Iris pigment epithelial cell (primary cell): ENCODE measurements at regions not wholly inside any gene's neighbourhood (a gene's known extent, or its start where the extent isn't known, plus 50 kb on each side); places are given as distances from the start of the nearest gene placed in this dataset.
A peak's percentile ranks its signal among the peaks of the same experiment; 100 is the strongest.

Experiments
- DNase-seq: peaks from one replicate; pipeline ENCODE4 v3.0.0-alpha.2; 2011; ENCODE audit warnings: low read depth

- peak; percentile 21 for DNase-seq
Observed at GRCh38 chr1:72936942-72937341, 654.6 kb upstream of the NEGR1 start.

- DNase-seq, result peak; percentile 50
Observed at GRCh38 chr1:72936151-72936740, 653.9 kb upstream of the NEGR1 start.

- DNase-seq, result no peak
Observed at GRCh38 chr1:72932025-72932424, 649.7 kb upstream of the NEGR1 start.

- DNase-seq, result no peak
Observed at GRCh38 chr1:72930528-72930927, 648.2 kb upstream of the NEGR1 start.

- DNase-seq, result no peak
Observed at GRCh38 chr1:72918940-72919339, 636.6 kb upstream of the NEGR1 start.

- DNase-seq, result no peak
Observed at GRCh38 chr1:72917920-72918319, 635.6 kb upstream of the NEGR1 start.

GRCh38 chr1:72915581-72915980 lies 633.2 kb upstream of the NEGR1 start:
- DNase-seq, result no peak

GRCh38 chr1:72911656-72912055 lies 629.3 kb upstream of the NEGR1 start:
- DNase-seq, result no peak

GRCh38 chr1:72896256-72896655 lies 613.9 kb upstream of the NEGR1 start:
- DNase-seq, result no peak

- DNase-seq, result peak; percentile 2
Observed at GRCh38 chr1:72892461-72892860, 610.1 kb upstream of the NEGR1 start.

- no peak for DNase-seq
Observed at GRCh38 chr1:72891976-72892375, 609.6 kb upstream of the NEGR1 start.

GRCh38 chr1:72885841-72886240 lies 603.5 kb upstream of the NEGR1 start:
- no peak for DNase-seq

- no peak for DNase-seq
Observed at GRCh38 chr1:72885017-72885416, 602.7 kb upstream of the NEGR1 start.

- no peak for DNase-seq
Observed at GRCh38 chr1:72869873-72870272, 587.5 kb upstream of the NEGR1 start.

- no peak for DNase-seq
Observed at GRCh38 chr1:72869441-72869840, 587.1 kb upstream of the NEGR1 start.

GRCh38 chr1:72851597-72851996 lies 569.3 kb upstream of the NEGR1 start:
- DNase-seq, result no peak

- DNase-seq, result no peak
Observed at GRCh38 chr1:72848997-72849396, 566.7 kb upstream of the NEGR1 start.

- DNase-seq, result no peak
Observed at GRCh38 chr1:72847651-72848050, 565.3 kb upstream of the NEGR1 start.

- no peak for DNase-seq
Observed at GRCh38 chr1:72846476-72847278, 564.3 kb upstream of the NEGR1 start.

- no peak for DNase-seq
Observed at GRCh38 chr1:72845981-72846380, 563.6 kb upstream of the NEGR1 start.

GRCh38 chr1:72845381-72845780 lies 563.0 kb upstream of the NEGR1 start:
- peak; percentile 2 for DNase-seq

- DNase-seq, result no peak
Observed at GRCh38 chr1:72837781-72838180, 555.4 kb upstream of the NEGR1 start.

- no peak for DNase-seq
Observed at GRCh38 chr1:72830606-72831390, 548.5 kb upstream of the NEGR1 start.
